Karpas-422 (cell line): ENCODE measurements at regions not wholly inside any gene's neighbourhood (a gene's known extent, or its start where the extent isn't known, plus 50 kb on each side); places are given as distances from the start of the nearest gene placed in this dataset.

Source experiments
- DNase-seq: peaks from one replicate; pipeline ENCODE4 v3.0.0-alpha.2; 2015
- H2AFZ ChIP-seq: fragments of 200-600 bp; sonication (generic); 2 replicates; pipeline ENCODE4 v1.6.1; 2014; ENCODE audit warnings: antibody characterized with exemption, low read length, mixed read lengths
- H3K27ac ChIP-seq: fragments of 200-600 bp; sonication (generic); 2 replicates; pipeline ENCODE4 v1.5.1; 2014; ENCODE audit warnings: mild to moderate bottlenecking, low read length, moderate library complexity
- H3K27me3 ChIP-seq: fragments of 200-600 bp; sonication (generic); 2 replicates; pipeline ENCODE4 v1.6.1; 2014; ENCODE audit warnings: low read length, mixed read lengths
- H3K36me3 ChIP-seq: fragments of 200-600 bp; sonication (generic); 2 replicates; pipeline ENCODE4 v1.6.1; 2014; ENCODE audit warnings: low read length, mixed read lengths; ENCODE audit not compliant: insufficient read depth
- H3K4me1 ChIP-seq: fragments of 200-600 bp; sonication (generic); 2 replicates; pipeline ENCODE4 v1.6.1; 2014; ENCODE audit warnings: mild to moderate bottlenecking, low read length, mixed read lengths
- H3K4me2 ChIP-seq: fragments of 200-600 bp; sonication (generic); 2 replicates; pipeline ENCODE4 v1.6.1; 2014; ENCODE audit warnings: low read length, low read depth, mild to moderate bottlenecking; ENCODE audit not compliant: poor library complexity, severe bottlenecking
- H3K4me3 ChIP-seq: fragments of 200-600 bp; sonication (generic); 2 replicates; pipeline ENCODE4 v1.5.1; 2014; ENCODE audit warnings: mild to moderate bottlenecking, antibody characterized with exemption, low read length, mixed read lengths
- H3K79me2 ChIP-seq: fragments of 200-600 bp; sonication (generic); 2 replicates; pipeline ENCODE4 v1.6.1; 2014; ENCODE audit warnings: mild to moderate bottlenecking, low read length, mixed read lengths
- H3K9ac ChIP-seq: fragments of 200-600 bp; sonication (generic); 2 replicates; pipeline ENCODE4 v1.6.0; 2014; ENCODE audit warnings: low read length
- H3K9me2 ChIP-seq: fragments of 200-600 bp; sonication (generic), shearing (Covaris generic); replicated peaks from 2 replicates; pipeline ENCODE4 v1.6.0; 2014; ENCODE audit warnings: mild to moderate bottlenecking, low read length, moderate library complexity; ENCODE audit not compliant: insufficient read depth
- H3K9me3 ChIP-seq: fragments of 300-700, 200-600 bp; sonication (generic); 2 replicates; pipeline ENCODE4 v1.6.1; 2014; ENCODE audit warnings: low read length, mixed read lengths
- H4K20me1 ChIP-seq: fragments of 200-600 bp; sonication (generic); 2 replicates; pipeline ENCODE4 v1.6.1; 2014; ENCODE audit warnings: mild to moderate bottlenecking, antibody characterized with exemption, low read length, low read depth; ENCODE audit not compliant: insufficient read depth

DNA sequence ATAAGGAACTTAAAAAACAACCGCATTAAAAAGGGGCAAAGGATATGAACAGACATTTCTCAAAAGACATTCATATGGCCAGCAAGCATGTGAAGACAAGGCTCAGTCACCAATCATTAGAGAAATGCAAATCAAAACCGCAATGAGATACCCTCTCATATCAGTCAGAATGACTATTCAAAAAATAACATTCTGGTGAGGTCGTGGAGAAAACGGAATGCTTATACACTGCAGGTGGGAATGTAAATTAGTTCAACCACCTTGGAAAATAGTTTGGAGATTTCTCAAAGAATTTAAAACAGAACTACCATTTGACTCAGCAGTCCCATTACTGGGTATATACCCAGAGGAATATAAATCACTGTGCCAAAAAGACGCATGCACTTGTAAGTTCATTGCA lies 496.6 kb upstream of the SGO1 start:
- Histone ChIP-seq H3K4me1 (no peaks in the 10 kb centered on the region), H3K4me3 (no peak overlapping the region)
- no peak for DNase-seq

GRCh38 chr3:20680990-20681628 lies 495.1 kb upstream of the SGO1 start:
- Histone ChIP-seq H3K4me2 (no peak overlapping the region), H3K27me3 (no peaks in the 10 kb centered on the region), H3K9ac (no peak overlapping the region), H3K9me2 (no peaks in the 10 kb centered on the region), H3K9me3 (no peaks in the 10 kb centered on the region; the same call in 1 of the 2 replicates), H3K36me3 (no peaks in the 10 kb centered on the region), H2AFZ (no peak overlapping the region), H3K79me2 (no peaks in the 10 kb centered on the region), H3K27ac (no peak overlapping the region), H4K20me1 (no peaks in the 10 kb centered on the region), H3K4me1 (no peaks in the 10 kb centered on the region), H3K4me3 (no peak overlapping the region)
- no peak for DNase-seq

More for the DNA sequence above, 496.6 kb upstream of the SGO1 start:
- no peak overlapping the region for H2AFZ ChIP-seq
- no peaks in the 10 kb centered on the region for H3K9me2 ChIP-seq
- no peak overlapping the region for H3K9ac ChIP-seq
- no peaks in the 10 kb centered on the region; the same call in 1 of the 2 replicates for H3K9me3 ChIP-seq
- H3K79me2 ChIP-seq, result no peaks in the 10 kb centered on the region
- H3K36me3 ChIP-seq, result no peaks in the 10 kb centered on the region
- no peak overlapping the region for H3K4me2 ChIP-seq
- H4K20me1 ChIP-seq, result no peaks in the 10 kb centered on the region
- H3K27me3 ChIP-seq, result no peaks in the 10 kb centered on the region
- H3K27ac ChIP-seq, result no peak overlapping the region

DNA sequence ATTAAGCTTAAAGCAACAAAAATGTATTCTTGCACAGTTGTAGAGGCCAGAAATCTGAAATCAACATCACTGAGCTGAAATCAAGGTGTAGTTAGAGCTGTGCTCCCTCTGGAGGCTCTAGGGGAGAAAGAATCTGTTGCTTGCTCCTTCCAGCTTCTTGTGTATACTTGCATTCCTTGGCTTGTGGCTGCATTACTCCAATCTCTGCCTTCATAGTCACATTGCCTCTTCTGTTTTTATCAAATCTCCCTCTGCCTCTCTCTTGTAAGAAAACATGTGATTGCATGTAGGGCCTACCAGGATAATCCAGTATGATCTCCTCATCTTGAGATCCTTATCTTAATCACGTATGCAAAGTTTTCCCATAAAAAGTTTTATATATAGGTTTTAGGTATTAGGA lies 487.9 kb upstream of the SGO1 start:
- Histone ChIP-seq H3K9me3 (peaks cover 3% of the 10 kb centered on the region; the same call in 1 of the 2 replicates), H3K4me1 (no peaks in the 10 kb centered on the region)

GRCh38 chr3:20669675-20670074 lies 483.7 kb upstream of the SGO1 start:
- Histone ChIP-seq H3K4me3 (no peak overlapping the region), H3K9me2 (no peaks in the 10 kb centered on the region), H3K27me3 (no peaks in the 10 kb centered on the region), H4K20me1 (no peaks in the 10 kb centered on the region), H3K4me2 (no peak overlapping the region), H3K4me1 (no peaks in the 10 kb centered on the region), H3K36me3 (no peaks in the 10 kb centered on the region), H3K9me3 (no peaks in the 10 kb centered on the region), H3K79me2 (no peaks in the 10 kb centered on the region), H3K9ac (no peak overlapping the region), H3K27ac (no peak overlapping the region), H2AFZ (no peak overlapping the region)
- no peak for DNase-seq

More for the DNA sequence above, 487.9 kb upstream of the SGO1 start:
- H3K9ac ChIP-seq, result no peak overlapping the region
- no peaks in the 10 kb centered on the region for H3K79me2 ChIP-seq
- H3K36me3 ChIP-seq, result no peaks in the 10 kb centered on the region
- no peak for DNase-seq
- no peak overlapping the region for H2AFZ ChIP-seq
- no peak overlapping the region for H3K4me2 ChIP-seq
- no peak overlapping the region for H3K4me3 ChIP-seq
- H3K27me3 ChIP-seq, result no peaks in the 10 kb centered on the region
- no peak overlapping the region for H3K27ac ChIP-seq
- no peaks in the 10 kb centered on the region for H4K20me1 ChIP-seq
- H3K9me2 ChIP-seq, result no peaks in the 10 kb centered on the region

DNA sequence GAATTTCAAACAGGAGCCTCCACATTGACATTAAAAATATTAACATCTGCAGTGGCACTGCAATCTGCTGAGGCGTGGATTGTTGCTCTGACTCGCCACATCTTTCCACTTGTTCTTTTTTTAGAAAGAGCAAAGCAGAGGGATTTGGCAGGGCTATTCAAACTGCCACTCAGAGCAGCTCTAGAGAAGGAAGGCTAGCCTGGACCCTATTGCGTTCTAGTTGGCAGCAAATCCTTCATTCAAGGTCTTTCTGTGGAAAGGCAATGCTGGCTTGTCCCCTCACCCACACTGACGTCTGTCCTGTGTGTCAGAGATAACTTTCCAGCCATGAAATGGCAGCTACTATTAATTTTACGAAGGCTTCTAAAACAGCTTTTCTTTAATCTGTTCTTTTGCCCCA lies 483.2 kb upstream of the SGO1 start:
- Histone ChIP-seq H4K20me1 (no peaks in the 10 kb centered on the region), H3K36me3 (no peaks in the 10 kb centered on the region), H3K79me2 (no peaks in the 10 kb centered on the region), H3K27ac (no peak overlapping the region), H2AFZ (no peak overlapping the region), H3K9ac (no peak overlapping the region), H3K4me3 (no peak overlapping the region), H3K9me3 (no peaks in the 10 kb centered on the region), H3K27me3 (no peaks in the 10 kb centered on the region), H3K4me2 (no peak overlapping the region), H3K9me2 (no peaks in the 10 kb centered on the region), H3K4me1 (no peaks in the 10 kb centered on the region)
- no peak for DNase-seq

DNA sequence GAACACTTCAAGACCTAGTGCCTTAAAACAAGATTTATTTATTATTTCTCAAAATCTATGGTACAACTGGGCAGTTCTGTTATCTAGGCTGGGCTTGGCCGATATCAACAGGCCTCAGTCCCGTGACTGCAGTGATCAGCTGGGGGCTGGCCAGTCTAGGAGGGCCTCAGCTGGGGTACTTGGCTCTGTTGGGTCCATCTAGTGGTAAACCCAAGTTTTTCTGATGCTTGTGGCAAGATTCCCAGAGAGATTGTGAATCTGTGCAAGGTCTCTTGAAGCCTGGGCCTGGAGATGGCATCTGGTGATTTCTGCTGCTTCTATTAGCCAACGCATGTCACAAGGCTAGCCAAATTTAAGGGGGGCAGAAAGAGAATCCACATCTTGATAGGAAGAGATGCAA lies 482.4 kb upstream of the SGO1 start:
- Histone ChIP-seq H3K4me3 (no peak overlapping the region), H3K4me2 (no peak overlapping the region), H4K20me1 (no peaks in the 10 kb centered on the region), H3K27me3 (no peaks in the 10 kb centered on the region), H3K4me1 (no peaks in the 10 kb centered on the region), H3K9ac (no peak overlapping the region), H3K79me2 (no peaks in the 10 kb centered on the region), H3K9me2 (no peaks in the 10 kb centered on the region), H3K27ac (no peak overlapping the region), H3K36me3 (no peaks in the 10 kb centered on the region), H3K9me3 (no peaks in the 10 kb centered on the region), H2AFZ (no peak overlapping the region)
- no peak for DNase-seq

DNA sequence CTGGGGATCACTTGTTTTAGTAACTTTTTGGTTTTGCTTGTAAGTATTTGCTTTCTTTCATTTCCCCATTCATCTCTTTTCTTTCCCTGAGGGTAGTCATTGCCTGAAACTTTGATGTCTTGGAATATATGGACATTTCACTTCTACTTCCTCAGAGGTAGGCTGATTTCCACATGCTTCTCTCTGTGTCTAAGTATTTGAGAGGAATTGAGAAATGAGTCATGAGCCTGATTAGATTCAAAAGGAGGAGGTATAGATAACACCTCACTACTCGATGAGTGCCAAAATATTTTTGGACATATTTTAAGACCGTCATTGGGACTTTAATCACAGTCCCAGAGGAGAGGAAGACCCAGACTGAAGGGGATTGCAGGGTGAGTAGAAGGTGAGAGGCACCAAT lies 480.1 kb upstream of the SGO1 start:
- no peaks in the 10 kb centered on the region for H3K4me1 ChIP-seq
- no peak overlapping the region for H3K27ac ChIP-seq
- no peak overlapping the region for H3K9ac ChIP-seq
- no peak overlapping the region for H3K4me2 ChIP-seq
- H3K36me3 ChIP-seq, result no peaks in the 10 kb centered on the region
- H3K9me3 ChIP-seq, result no peaks in the 10 kb centered on the region
- H3K27me3 ChIP-seq, result no peaks in the 10 kb centered on the region
- H3K79me2 ChIP-seq, result no peaks in the 10 kb centered on the region
- H3K9me2 ChIP-seq, result no peaks in the 10 kb centered on the region
- no peaks in the 10 kb centered on the region for H4K20me1 ChIP-seq
- no peak for DNase-seq
- no peak overlapping the region for H2AFZ ChIP-seq
- no peak overlapping the region for H3K4me3 ChIP-seq

DNA sequence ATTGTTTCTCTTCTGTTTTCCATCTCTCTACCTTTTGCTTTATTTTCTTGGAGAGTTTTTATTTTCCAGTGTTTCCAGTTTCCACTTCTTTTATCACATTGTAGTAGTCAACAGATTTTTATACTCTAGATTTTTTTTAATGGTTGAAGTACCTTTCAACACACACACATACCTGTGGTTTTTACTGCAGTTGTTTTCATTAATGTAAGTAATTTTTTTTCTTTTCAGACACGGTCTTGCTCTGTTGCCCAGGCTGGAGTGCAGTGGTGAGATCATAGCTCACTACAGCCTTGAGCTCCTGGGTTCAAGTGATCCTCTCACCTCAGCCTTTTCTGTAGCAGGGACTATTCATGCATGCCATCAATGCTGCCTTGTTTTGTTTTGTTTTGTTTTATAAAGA lies 472.5 kb upstream of the SGO1 start:
- Histone ChIP-seq H4K20me1 (no peaks in the 10 kb centered on the region), H3K4me3 (no peak overlapping the region), H3K27ac (no peak overlapping the region), H3K9me3 (no peaks in the 10 kb centered on the region; the same call in 1 of the 2 replicates), H3K4me1 (no peaks in the 10 kb centered on the region), H3K9ac (no peak overlapping the region), H3K79me2 (no peaks in the 10 kb centered on the region), H3K36me3 (no peaks in the 10 kb centered on the region), H2AFZ (no peak overlapping the region), H3K9me2 (no peaks in the 10 kb centered on the region), H3K4me2 (no peak overlapping the region), H3K27me3 (no peaks in the 10 kb centered on the region)
- no peak for DNase-seq
